ENCODE measurements at regions not wholly inside any gene's neighbourhood (a gene's known extent, or its start where the extent isn't known, plus 50 kb on each side); places are given as distances from the start of the nearest gene placed in this dataset.

- intact Hi-C loops (cut with micrococcal nuclease) = no loop called here
Measured at GRCh38 chr16:22645868-22646267, 135.2 kb downstream of the NPIPB5 start.

More at GRCh38 chr16:22645868-22646267, 135.2 kb downstream of the NPIPB5 start:
- Histone ChIP-seq H3K79me1 (ENCODE audit: low read depth in 1 of 2, low read length in 2 of 2) (no peaks in the 10 kb centered on the region), H2AK9ac (replicated peaks; ENCODE audit: low read depth, low read length, poor library complexity) (no peak overlapping the region), H2BK5ac (ENCODE audit: low read depth, low read length, poor library complexity, severe bottlenecking) (no peak overlapping the region), H3K9ac (ENCODE audit: low read depth, low read length) (no peak overlapping the region), H2BK120ac (ENCODE audit: low read depth, low read length) (no peak overlapping the region), H4K8ac (ENCODE audit: low read depth in 2 of 2, low read length in 2 of 2) (no peak overlapping the region), H3K4me1 (ENCODE audit: control insufficient read depth, insufficient read depth, low read length) (no peaks in the 10 kb centered on the region), H2BK20ac (ENCODE audit: low read depth, low read length) (no peak overlapping the region), H3K4ac (ENCODE audit: low read depth, low read length) (no peak overlapping the region), H3K36me3 (ENCODE audit: control insufficient read depth, insufficient read depth, low read length) (no peaks in the 10 kb centered on the region), H2BK15ac (ENCODE audit: low read depth, low read length) (no peak overlapping the region), H2AFZ (replicated peaks; ENCODE audit: low read length, poor library complexity) (no peak overlapping the region), H3K9me3 (ENCODE audit: control insufficient read depth, insufficient read depth, low read length) (no peaks in the 10 kb centered on the region), H3K56ac (ENCODE audit: extremely low read depth, insufficient read depth, low read length) (no peak overlapping the region), H4K5ac (ENCODE audit: low read depth, low read length) (no peak overlapping the region), H3K27ac (ENCODE audit: insufficient read depth, low read length) (no peak overlapping the region), H3K14ac (replicated peaks; ENCODE audit: low read depth, low read length) (no peak overlapping the region), H3K27me3 (ENCODE audit: control insufficient read depth, insufficient read depth, low read length) (peaks cover 23% of the 10 kb centered on the region), H2AK5ac (ENCODE audit: low read depth, low read length) (no peak overlapping the region), H4K91ac (ENCODE audit: insufficient read depth, low read depth, low read length) (no peak overlapping the region), H4K20me1 (ENCODE audit: insufficient read depth, low read length) (no peaks in the 10 kb centered on the region), H3K4me2 (ENCODE audit: low read depth, low read length) (no peak overlapping the region), H3K23ac (ENCODE audit: low read depth, low read length) (no peak overlapping the region), H3K4me3 (ENCODE audit: insufficient read depth, low read depth, low read length) (no peak overlapping the region), H3K18ac (ENCODE audit: low read depth, low read length) (no peak overlapping the region), H3K9me1 (ENCODE audit: insufficient read depth, low read length) (no peaks in the 10 kb centered on the region)
- BruUV-seq (replicated peaks) = no TSS peak
- dilution Hi-C loops (cut with HindIII; ENCODE audit: low sequenced_read_pairs, unreplicated experiment) (no loop called here), in situ Hi-C loops (cut with MboI; ENCODE audit: low sequenced_read_pairs) (loop anchor here (5.0 kb wide), 1 partner anchor 51 kb away; no protein-coding TSS in a partner anchor)
- ATAC-seq (ENCODE audit: low read depth) (no peak), DNase-seq (no peak)
- 26% methylated on average over 3 of the region's 3 CpGs; no CpG with 5 or more reads in 1 of the 2 experiments for WGBS, 2 experiments (ENCODE audit: extremely low coverage in 2 of 2, insufficient read length in 1 of 2)
- TF ChIP-seq MAFK (IDR thresholded peaks at IDR 0.05; ENCODE audit: low read depth, low read length) = no peak
- TF ChIP-seq RFX5 (IDR thresholded peaks at IDR 0.05; ENCODE audit: low read depth, low read length) = no peak
- no peak for TF ChIP-seq CHD1 (IDR thresholded peaks at IDR 0.05; ENCODE audit: low read depth, low read length)
- no peak for TF ChIP-seq MXI1 (IDR thresholded peaks at IDR 0.05; ENCODE audit: borderline replicate concordance, low read depth, low read length)
- no peak for TF ChIP-seq NFE2L2 (IDR thresholded peaks at IDR 0.05; ENCODE audit: low read depth, low read length)
- no peak for TF ChIP-seq RCOR1 (IDR thresholded peaks at IDR 0.05; ENCODE audit: insufficient replicate concordance, low read length)
- TF ChIP-seq USF2 (IDR thresholded peaks at IDR 0.05; ENCODE audit: low read depth, low read length) = no peak
- TF ChIP-seq CTCF (conservative IDR thresholded peaks at IDR 0.05; ENCODE audit: low read depth, low read length) = no peak
- no peak for TF ChIP-seq BHLHE40 (IDR thresholded peaks at IDR 0.05; ENCODE audit: low read depth, low read length)
- no peak for TF ChIP-seq CEBPB (IDR thresholded peaks at IDR 0.05; ENCODE audit: low read depth, low read length)
- TF ChIP-seq FOS (IDR thresholded peaks at IDR 0.05; ENCODE audit: low read depth, low read length) = no peak
- TF ChIP-seq RAD21 (IDR thresholded peaks at IDR 0.05; ENCODE audit: low read length) = no peak
- TF ChIP-seq ELK1 (IDR thresholded peaks at IDR 0.05; ENCODE audit: borderline replicate concordance, low read depth, low read length) = no peak
- TF ChIP-seq SMC3 (IDR thresholded peaks at IDR 0.05; ENCODE audit: low read depth, low read length) = no peak
- TF ChIP-seq POLR2A (IDR thresholded peaks at IDR 0.05; ENCODE audit: low read depth, low read length) = no peak
- TF ChIP-seq MAZ (IDR thresholded peaks at IDR 0.05; ENCODE audit: borderline replicate concordance, low read depth, low read length) = no peak
- CTCF ChIA-PET = interaction anchor here (0.6 kb wide), 1 partner anchor 300 kb away, joined by 5 read pairs; no protein-coding TSS in a partner anchor
- POLR2A ChIA-PET (ENCODE audit: unreplicated experiment) = no interaction called here
